ENCODE measurements at regions not wholly inside any gene's neighbourhood (a gene's known extent, or its start where the extent isn't known, plus 50 kb on each side); places are given as distances from the start of the nearest gene placed in this dataset.
"Not testable (repeated sequence)": the region's sequence is repeated elsewhere in the genome, so short reads cannot be mapped to it uniquely, and the experiment has no call there.

DNA sequence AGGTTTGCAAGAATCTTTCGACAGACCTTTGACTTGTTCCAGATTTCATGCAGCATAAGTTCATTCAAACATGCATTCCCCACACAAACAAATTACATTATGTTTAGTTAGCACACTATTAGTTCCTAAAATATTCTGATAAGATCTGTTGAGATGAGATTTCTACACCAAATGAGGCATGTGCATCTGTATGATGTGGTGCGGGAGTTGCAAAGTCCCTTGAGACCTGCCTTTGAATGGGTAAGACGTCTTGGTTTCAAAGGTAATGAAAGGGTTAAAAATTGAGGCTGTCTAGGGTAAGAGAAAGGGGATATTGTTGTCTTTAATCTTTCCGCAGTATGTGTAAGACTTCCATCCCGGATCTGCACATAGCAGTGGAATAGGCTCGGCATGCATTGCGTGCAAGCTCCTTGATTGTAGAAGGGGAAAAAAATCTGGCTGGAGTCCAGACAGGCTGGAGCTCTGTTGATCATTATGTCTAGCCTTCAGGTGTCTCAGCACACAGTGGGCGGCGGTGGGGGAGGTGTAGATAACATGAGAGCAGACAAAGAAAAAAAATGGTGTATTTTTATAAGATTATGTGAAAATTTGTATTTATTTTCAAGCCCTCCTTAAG, 296.6 kb downstream of the PTPRC start:
- peak in 2 of 4 experiments; percentile 7 to 13 for DNase-seq

DNA sequence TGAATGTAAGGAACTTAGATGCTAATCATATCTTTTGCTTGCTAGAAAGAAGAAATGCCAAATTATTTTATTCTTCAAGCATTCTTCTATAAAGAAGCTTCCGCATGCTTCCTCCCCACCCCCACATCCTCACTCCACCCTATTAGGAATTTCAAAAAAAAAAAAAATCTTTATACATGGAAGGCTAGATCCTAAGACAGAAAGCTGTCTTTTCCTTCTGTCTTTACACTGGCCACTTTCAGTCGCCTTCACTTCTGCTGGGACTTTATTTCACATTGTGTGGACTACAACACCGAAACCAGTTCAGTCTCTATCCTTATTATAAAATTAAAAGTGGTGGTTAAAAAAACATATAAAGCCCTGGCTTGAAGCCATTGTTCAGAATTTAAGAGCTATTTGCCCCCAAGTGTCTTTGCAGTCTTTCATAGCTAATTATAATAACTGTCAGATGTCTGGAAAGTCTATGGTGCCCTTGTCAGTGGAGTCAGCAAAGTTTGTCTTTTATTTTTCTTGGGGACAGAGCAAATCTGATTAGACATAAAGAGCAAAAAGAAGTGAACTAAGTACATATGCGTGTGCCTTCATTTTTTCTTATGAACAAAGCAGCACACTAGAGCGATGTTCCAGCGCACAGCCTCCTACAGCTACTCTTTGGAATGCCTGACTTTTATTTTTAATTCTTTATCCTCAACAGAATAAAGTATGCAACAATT, 297.7 kb downstream of the PTPRC start:
- no peak for DNase-seq

DNA sequence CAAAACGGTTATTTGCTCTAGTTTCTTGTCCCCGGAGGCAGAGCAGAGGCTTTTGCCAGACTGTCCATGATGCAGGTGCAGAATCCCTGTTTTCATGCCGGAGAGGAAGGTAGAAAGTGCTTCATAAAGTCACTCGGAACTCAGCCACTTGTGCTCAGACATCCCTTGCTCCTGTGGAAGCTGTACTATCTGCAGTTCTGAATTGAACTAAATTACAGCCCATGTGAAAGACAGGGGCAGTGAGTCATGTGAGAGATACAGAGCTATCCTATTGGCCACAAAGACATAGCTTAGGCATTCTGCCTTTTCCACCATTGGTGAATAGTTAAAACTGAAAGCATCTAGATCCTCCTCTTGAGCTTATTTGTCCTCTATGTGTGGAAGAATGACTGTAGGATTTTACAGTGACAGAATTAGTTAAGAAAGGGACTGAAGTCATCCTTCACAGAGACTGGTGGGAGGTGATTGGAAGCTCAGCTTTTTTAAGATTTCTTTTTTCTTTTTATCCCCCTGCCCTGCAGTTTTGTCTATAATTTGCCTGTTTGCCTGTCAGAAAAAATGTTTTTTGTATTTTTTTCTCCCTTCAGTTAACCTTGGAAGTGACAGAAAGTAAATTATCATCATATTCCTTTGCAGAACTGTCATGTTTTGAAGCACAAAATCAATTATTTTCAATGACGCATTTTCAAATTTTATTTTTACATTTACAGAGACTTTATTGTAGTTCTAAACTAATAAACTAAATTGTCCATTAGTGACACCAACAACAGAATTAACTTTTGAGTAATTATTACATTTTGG, 298.6 kb downstream of the PTPRC start:
- no peak for DNase-seq

DNA sequence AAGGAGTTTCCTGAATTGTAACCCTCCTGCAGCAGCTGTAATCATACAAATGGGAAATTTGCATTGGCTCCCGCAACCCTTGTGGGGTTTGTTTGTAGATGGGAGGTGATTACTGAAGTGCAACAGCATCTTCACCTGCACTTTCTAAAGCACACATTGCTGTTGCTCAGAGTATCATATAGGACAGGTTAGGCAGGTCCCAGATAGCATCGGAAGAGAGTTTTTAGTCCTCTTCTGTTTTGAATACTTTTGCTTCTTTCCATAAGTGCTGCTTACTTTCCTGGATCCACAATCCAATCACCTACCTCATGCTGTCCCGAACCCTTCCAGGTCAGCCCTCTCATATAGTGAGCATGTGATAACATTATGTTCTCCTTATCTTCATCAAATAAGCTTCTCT, 300.4 kb downstream of the PTPRC start:
- DNase-seq = no peak

DNA sequence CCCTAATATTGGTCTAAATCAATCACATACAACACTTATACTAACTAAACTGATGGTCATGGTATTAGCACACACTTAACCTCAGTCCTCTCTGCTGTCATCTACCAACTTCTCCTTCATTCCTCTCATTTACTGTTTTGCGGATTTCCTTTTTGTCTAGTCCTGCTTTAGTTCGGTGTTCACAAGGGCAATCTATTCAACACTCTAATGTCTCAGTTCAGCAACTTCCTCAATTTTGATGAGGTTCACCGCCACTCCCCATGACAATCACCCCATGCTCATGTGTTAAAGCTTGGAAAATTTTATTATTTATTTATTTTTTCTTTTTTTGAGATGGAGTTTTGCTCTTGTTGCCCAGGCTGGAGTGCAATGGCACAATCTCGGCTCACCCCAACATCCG, 301.1 kb downstream of the PTPRC start:
- DNase-seq = no peak

DNA sequence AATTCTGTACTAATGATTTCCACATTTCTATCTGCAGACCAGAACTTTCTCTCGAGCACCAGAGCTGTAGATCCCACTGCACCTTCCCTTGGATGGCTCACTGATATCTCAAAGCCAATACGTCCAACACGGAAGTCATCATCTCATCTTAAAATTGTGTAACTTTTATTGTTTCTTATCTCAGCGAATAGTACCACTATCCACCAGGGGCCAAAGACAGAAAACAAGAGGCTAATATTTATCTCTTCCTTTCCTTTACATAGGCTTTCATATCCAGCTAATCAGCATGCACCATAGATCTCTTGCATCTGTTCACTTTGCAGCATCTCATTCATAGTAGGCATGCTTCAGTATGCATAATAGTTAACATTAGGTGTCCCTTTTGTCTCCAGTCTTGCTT, 303.6 kb downstream of the PTPRC start:
- no peak for DNase-seq

DNA sequence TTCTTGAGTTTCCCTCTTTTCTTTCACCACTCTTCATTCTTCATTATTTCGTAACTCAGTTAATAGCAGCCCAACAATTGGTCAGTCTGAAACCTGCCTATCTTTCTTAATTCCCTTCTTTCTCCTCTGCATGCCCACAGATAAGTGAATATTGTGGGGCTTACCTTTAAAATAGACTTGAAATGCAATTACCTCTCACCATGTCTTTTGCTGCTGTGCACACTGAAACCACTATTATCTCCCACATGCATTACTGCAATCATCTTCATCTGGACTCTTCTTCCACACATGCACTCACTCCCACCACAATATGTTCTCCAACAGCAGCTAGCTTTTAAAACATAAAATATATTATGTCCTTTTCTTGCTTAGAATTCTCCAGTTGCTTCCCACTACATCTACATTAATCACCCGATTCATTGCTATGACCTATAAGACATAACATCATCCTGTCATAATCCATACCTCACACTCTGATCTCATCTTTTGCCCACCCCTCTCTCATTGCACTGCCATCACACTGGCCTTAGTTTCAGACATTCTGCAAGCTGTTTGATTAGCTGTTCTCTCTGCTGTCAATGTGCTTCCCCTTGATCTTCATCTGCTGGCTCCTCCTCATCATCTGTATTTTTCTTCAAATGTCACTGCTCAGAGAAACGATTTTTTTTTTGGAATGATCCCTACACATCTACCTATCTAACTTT, 304.8 kb downstream of the PTPRC start:
- no peak for DNase-seq

DNA sequence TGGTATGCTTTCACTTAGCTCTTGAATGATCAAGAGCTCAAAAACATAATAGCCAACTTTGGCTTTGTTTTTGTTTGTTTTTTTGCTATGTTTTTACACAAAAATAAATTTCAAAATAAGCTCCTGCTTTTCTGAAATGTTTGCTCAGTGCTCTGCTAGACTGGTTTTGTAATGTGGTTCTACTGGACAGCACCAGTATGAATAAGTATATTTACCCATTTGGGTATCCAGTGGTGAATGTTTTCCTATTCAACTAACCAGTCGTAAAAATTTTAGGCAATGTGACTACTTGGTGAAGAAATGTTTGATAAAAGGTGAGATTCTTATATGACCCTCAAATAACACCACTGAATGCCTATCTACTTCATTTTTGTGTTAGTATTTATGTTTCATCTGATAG, 308.6 kb downstream of the PTPRC start:
- no peak for DNase-seq

DNA sequence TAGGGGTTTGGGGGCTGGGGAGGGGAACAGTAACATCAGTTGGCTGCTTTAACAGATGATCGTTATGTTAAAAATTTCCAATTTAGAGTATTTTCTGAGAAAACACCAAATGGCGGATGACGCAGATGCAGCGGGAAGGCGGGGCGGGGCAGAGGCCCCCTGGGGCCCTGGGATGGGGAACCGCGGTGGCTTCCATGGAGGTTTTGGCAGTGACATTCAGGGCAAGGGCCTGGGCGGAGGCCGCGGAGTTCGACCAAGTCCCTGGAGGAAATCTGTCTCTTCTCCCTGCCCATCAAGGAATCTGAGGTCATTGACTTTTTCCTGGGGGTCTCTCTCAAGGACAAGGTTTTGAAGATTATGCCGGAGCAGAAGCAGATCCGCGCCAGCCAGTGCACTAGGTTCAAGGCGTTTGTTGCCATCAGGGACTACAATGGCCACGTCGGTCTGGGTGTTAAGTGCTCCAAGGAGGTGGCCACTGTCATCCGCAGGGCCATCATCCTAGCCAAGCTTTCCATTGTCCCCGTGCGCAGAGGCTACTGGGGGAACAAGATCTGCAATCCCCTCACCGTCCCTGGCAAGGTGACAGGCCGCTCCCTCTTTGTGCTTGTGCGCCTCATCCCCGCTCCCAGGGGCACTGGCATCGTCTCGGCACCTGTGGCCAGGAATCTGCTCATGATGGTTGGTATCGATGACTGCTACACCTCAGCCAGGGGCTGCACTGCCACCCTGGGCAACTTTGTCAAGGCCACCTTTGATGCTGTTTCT, 310.2 kb downstream of the PTPRC start:
- DNase-seq = no peak

DNA sequence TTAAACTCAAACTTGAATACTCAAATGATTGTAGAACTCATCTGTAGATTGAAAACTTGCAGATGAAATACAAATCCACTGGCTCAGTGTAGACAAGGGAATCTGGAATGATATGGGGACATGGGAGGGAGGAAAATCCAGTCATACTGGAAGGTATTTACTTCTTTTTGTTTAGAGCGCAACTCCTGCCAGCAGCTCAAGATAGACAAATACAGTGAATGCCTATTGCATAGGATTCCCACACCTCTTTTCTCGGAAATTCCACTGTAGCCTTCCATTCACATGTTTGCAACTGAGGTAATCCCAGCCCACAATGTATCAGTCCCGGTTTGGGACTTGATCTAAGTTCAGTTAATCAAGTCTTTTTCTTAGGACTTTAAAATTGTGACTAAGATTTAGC, 311.2 kb downstream of the PTPRC start:
- DNase-seq = no peak

DNA sequence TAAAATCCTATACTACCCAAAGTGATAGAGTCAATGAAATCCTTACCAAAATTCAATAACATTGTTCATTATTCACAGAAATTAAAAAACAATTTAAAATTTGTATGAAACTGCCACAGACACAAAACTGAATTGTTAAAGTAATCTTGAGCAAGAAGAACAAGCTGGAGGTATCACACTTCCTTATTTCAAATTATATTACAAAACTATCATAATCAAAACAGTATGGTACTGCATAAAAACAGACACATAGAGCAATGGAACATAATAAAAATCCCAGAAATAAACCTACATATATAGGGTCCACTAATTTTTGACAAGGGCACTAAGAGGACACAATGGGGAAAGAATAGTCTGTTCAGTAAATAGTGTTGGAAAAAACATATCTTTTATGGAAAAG, 316.2 kb downstream of the PTPRC start:
- no peak for DNase-seq

DNA sequence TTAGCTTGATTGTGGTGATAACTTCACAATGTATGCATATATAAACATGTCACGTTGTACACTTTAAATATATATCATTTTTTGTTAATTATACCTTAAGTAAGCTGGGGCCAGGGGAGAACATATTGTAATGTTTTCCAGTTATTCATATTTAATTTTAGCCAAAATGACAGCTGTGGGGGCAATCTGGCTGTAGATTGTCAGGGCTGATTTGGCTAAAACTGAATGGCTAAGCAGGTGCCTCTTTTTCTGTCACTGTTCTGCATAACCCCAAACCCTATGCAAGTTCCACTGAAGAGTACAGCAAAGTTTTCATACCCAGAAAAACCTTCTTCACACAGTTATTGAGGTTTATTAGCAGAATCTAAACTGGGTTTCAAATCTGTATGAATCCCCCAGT, 318.2 kb downstream of the PTPRC start:
- DNase-seq = no peak

DNA sequence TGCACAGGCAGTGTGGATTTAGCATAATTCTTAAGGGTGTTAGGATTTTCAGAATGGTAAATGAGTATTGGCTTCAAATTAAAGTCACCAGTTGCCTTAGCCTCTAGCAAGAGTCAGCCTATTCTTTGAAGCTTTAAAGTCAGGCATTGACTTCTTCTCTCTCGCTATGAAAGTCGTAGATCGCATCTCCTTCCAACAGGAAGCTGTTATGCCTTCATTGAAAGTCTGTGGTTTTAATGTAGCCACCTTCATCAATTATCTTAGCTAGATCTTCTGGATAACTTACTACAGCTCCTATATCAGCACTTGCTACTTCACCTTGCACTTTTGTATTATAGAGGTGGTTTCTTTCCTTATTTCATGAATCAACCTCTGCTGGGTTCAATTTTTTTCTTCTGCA, 320.2 kb downstream of the PTPRC start:
- no peak for DNase-seq

DNA sequence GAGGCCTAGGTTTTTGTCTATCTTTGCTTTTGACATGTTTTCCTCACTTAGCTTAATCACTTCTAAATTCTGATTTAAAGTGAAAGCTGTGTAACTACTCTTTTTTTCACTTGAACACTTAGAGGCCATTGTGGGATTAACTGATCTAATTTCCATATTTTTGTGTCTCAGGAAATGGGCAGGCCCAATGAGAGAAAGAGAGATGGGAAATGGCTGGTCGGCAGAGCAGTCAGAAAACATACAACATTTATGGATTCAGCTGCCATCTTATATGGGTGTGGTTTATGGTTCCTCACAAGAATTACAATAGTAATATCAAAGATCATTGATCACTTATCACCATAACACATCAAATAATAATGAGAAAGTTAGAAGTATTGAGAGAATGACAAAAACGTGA, 320.8 kb downstream of the PTPRC start:
- DNase-seq = no peak

DNA sequence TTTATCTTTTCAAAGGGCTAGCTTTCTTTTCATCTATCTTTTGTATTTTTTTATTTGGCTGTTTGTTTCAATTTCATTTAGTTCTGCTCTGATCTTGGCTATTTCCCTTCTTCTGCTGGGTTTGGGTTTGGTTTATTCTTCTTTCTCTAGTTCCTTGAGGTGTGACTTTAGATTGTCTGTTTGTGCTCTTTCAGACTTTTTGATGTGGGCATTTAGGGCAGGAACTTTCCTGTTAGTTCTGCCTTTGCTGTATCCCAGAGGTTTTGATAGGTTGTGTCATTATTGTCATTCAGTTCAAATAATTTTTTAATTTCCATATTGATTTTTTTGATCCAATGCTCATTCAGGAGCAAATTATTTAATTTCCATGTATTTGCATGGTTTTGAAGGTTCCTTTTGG, 325.0 kb downstream of the PTPRC start:
- not testable (repeated sequence) for DNase-seq

DNA sequence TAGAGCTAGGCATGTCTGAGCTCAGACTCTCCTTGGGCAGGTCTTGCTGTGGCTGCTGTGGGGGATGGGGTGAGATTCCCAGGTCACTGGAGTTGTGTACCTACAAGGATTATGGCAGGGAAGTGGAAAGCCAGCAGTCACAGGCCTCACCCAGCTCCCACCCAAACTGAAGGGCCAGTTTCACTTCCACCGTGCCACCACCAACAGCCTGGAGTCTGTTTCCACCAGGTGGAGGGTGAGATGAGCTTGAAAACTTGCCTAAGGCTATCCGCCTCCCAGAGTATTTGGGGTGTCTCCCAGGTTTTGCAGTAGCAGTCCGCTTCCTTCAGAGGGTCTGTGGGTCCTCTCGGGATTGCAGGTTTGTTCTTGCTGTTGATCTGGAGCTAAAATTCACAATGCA, 327.7 kb downstream of the PTPRC start:
- no peak for DNase-seq

DNA sequence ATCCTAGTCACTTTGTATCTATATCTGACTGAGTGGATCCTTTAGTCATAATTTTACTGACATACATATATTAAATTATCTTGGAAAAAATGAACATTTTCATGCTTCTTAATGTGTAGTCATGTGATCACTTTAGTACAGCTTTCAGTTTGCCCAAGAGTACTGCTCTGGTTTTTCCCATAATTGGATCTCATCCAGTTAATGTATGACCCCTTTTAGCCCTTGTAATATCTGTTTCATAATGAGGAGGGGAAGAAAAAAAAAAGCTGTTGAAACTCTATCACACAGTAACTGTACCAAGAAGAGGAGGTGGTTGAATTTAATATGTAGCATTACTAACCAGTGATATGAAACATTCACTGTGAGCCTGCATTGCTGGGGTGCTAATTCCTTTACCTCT, 328.7 kb downstream of the PTPRC start:
- DNase-seq = no peak

DNA sequence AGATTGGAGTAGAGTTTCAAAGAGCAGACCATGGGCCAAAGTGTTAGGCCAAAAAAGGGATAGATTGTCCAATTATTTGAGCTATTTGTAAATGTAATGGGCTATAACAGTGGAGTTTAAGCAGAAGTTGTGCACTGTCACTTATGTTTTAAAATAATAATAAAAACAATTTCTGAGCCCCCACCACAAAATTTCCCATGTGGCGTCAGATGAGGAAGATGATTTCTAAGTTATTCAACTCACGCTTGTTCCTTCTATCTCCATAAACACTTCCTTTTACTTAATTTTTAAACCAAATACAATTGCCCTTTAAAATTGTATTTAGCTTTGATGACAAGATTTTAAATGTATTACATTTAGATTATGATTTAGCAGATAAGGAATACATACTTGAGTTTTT, 330.0 kb downstream of the PTPRC start:
- no peak for DNase-seq

DNA sequence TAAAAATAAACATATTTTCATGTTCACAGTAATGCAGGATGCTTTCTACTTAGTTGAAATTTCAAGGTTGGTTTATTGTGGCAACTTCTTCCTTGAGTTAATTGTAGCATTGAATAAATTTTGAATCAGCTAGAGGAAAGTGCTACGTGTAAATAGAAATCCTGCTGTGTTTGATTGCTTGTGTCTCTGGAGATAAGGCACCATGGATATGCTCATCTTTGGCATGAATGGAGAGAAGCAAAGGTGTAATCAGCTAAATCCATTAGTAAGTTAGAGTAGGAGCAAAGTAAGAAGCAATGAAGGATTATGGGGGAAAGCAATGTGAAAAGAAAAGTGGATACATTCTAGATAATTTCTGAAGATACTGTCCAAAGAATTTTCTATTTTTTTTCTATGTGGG, 331.1 kb downstream of the PTPRC start:
- no peak for DNase-seq

DNA sequence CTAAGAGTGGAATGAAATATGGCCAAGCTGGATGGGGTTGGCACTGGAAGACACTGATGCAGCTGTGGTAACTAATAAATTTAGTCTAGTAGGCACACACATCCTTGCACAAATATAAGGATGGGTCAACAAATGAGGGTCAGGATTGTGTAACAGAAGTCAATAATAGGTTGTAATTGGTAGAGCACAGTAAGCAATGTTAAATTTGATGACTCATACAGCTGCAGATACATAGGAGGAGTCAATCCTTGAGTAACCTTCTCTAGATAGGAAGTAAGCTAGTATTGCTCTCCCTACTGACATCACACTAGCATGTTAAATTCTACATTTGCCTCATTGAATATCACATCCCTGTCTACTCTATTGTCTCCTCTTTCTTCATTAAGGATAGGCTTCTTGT, 332.1 kb downstream of the PTPRC start:
- no peak for DNase-seq

DNA sequence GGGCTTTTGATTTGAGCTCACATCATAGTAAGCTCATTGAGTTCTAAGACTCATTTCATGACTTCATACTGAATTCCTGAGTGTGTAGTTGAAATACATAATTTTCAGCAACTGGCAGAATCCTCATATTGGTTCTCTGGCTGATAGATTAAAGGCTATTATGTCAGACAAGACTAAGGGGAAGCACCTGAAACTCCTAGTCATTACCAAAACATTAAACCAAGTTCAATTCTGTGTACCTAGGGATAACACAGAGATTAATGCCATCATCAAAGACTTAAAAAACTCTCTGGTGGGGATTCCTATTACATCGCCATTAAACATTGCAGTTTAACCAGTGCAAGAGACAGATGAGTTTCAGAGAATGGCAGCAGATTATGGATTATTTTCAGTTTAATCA, 339.1 kb downstream of the PTPRC start:
- DNase-seq = no peak

DNA sequence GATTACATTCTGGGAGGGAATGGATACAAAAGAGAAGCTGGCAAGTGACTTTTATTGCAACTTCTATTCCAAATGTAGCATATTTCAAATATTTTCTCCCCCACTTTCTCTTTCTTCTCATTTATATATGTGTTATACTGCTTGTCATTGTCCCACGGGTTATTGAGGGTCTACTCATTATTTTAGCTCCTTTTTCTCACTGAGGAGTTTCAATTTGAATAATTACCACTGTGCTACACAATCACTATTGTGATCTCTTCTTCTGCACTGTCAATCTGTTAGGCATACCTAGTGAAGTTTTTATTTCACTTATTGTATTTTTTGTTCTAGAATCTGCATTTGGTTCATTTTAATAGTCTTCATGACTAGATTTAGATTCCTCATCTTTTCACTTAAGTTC, 339.7 kb downstream of the PTPRC start:
- no peak for DNase-seq

DNA sequence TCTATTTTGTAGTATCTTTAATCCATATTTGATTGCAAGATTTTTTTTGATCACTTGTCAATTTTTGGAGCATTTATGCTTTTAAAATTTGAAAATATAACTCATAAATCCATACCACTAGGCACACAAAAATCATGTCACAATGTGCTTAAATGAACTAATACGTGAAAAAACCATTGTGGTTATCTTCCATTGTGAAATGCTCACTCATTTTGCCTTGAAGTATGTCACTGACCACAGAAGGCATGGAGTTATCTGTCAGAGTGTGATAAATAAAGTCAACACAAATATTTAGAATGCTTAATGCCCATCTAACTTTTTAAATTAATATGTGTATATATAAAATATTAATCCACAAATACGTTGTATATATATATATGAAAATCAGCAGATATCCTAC, 347.2 kb downstream of the PTPRC start:
- DNase-seq = no peak

Data from activated CD4-positive, CD25-positive, alpha-beta regulatory T cell (primary cell).